Skeletal muscle satellite cell (primary cell): ENCODE measurements at regions not wholly inside any gene's neighbourhood (a gene's known extent, or its start where the extent isn't known, plus 50 kb on each side); places are given as distances from the start of the nearest gene placed in this dataset.

Source experiments
- H3K27me3 ChIP-seq: 2 replicates; pipeline ENCODE4 v1.7.0; 2013; ENCODE audit warnings: low read length; ENCODE audit not compliant: control insufficient read depth, insufficient read depth
- H3K36me3 ChIP-seq: 2 replicates; pipeline ENCODE4 v1.7.0; 2013; ENCODE audit warnings: mild to moderate bottlenecking, control low read depth, low read length; ENCODE audit not compliant: insufficient read depth
- H3K4me1 ChIP-seq: 2 replicates; pipeline ENCODE4 v1.7.0; 2013; ENCODE audit warnings: low read length; ENCODE audit not compliant: control insufficient read depth, insufficient read depth
- H3K4me2 ChIP-seq: 2 replicates; pipeline ENCODE4 v1.7.0; 2013; ENCODE audit warnings: mild to moderate bottlenecking, low read length
- H3K4me3 ChIP-seq: 2 replicates; pipeline ENCODE4 v1.7.0; 2013; ENCODE audit warnings: low read length
- H3K9ac ChIP-seq: 2 replicates; pipeline ENCODE4 v1.7.0; 2013; ENCODE audit warnings: mild to moderate bottlenecking, low read depth, low read length, moderate library complexity
- H3K9me3 ChIP-seq: replicated peaks from 2 replicates; pipeline ENCODE4 v1.7.0; 2013; ENCODE audit warnings: mild to moderate bottlenecking, control low read depth, low read length

- no peaks in the 10 kb centered on the region for H3K36me3 ChIP-seq
- H3K9ac ChIP-seq = no peak overlapping the region
- no peak overlapping the region for H3K4me3 ChIP-seq
- no peaks in the 10 kb centered on the region for H3K9me3 ChIP-seq
- no peaks in the 10 kb centered on the region for H3K4me1 ChIP-seq
- H3K27me3 ChIP-seq = no peaks in the 10 kb centered on the region
- no peak overlapping the region for H3K4me2 ChIP-seq
These were observed 303.8 kb upstream of the TRIB2 start for GRCh38 chr2:12412898-12413305.

GRCh38 chr2:12415536-12415935 lies 301.2 kb upstream of the TRIB2 start:
- Histone ChIP-seq H3K9me3 (no peaks in the 10 kb centered on the region), H3K9ac (no peak overlapping the region), H3K36me3 (no peaks in the 10 kb centered on the region), H3K4me3 (no peak overlapping the region), H3K4me1 (no peaks in the 10 kb centered on the region), H3K27me3 (no peaks in the 10 kb centered on the region), H3K4me2 (no peak overlapping the region)

- H3K27me3 ChIP-seq = no peaks in the 10 kb centered on the region
- H3K4me2 ChIP-seq = no peak overlapping the region
- H3K9me3 ChIP-seq = no peaks in the 10 kb centered on the region
- H3K4me3 ChIP-seq = no peak overlapping the region
- no peaks in the 10 kb centered on the region for H3K36me3 ChIP-seq
- H3K4me1 ChIP-seq = no peaks in the 10 kb centered on the region
- no peak overlapping the region for H3K9ac ChIP-seq
These were observed 300.1 kb upstream of the TRIB2 start for GRCh38 chr2:12416600-12416999.

GRCh38 chr2:12417786-12418185 lies 298.9 kb upstream of the TRIB2 start:
- Histone ChIP-seq H3K9me3 (no peaks in the 10 kb centered on the region), H3K27me3 (no peaks in the 10 kb centered on the region), H3K9ac (no peak overlapping the region), H3K36me3 (no peaks in the 10 kb centered on the region), H3K4me1 (no peaks in the 10 kb centered on the region), H3K4me3 (no peak overlapping the region), H3K4me2 (no peak overlapping the region)

DNA sequence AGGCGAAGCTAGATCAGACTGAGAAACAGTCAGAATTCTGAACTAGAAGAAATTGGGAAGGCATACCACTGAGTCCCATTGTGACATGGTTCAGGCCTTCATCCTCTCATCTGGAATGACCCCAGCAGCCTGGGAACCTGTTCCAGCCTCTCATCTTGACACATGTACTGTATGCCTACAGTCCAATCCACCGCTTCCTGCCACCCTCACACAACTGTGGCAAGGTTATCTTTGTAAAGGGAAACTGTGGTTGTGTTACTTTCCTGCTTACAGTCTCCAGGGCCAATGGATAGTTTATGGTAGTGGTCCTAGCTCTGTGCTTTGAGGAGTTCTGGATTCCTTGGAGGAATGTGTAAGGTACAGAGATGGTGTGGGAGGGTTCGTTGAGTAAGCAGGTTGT lies 296.9 kb upstream of the TRIB2 start:
- Histone ChIP-seq H3K4me3 (no peak overlapping the region), H3K9ac (no peak overlapping the region), H3K36me3 (no peaks in the 10 kb centered on the region), H3K4me2 (no peak overlapping the region), H3K4me1 (peaks cover 7% of the 10 kb centered on the region), H3K27me3 (no peaks in the 10 kb centered on the region), H3K9me3 (no peaks in the 10 kb centered on the region)

DNA sequence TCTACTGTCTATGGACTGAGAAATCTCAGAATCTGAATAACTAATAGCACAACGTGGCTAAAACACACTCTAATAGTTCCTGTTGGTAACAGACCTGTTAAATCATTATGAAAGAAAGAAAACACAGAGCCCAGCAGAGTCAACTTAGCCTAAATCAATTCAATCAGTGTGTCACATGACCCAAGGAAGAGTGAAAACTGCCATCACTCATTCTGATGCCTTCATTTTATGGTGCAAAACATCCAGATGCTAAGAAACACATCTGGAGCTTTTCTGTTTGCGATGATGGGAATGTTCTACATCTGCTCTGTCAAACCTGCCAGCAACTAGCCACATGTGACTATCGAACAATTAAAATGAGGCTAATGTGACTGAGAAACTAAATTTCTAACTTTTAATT lies 295.7 kb upstream of the TRIB2 start:
- Histone ChIP-seq H3K4me3 (no peak overlapping the region), H3K9ac (no peak overlapping the region), H3K36me3 (no peaks in the 10 kb centered on the region), H3K4me1 (peaks cover 8% of the 10 kb centered on the region), H3K4me2 (no peak overlapping the region), H3K27me3 (no peaks in the 10 kb centered on the region), H3K9me3 (no peaks in the 10 kb centered on the region)

GRCh38 chr2:12424219-12424618 lies 292.5 kb upstream of the TRIB2 start:
- Histone ChIP-seq H3K4me2 (no peak overlapping the region), H3K4me1 (peaks cover 17% of the 10 kb centered on the region), H3K27me3 (no peaks in the 10 kb centered on the region), H3K36me3 (no peaks in the 10 kb centered on the region), H3K9ac (no peak overlapping the region), H3K9me3 (no peaks in the 10 kb centered on the region), H3K4me3 (no peak overlapping the region)

GRCh38 chr2:12424809-12425208 lies 291.9 kb upstream of the TRIB2 start:
- no peak overlapping the region for H3K4me2 ChIP-seq
- H3K27me3 ChIP-seq = no peaks in the 10 kb centered on the region
- H3K9me3 ChIP-seq = no peaks in the 10 kb centered on the region
- H3K36me3 ChIP-seq = no peaks in the 10 kb centered on the region
- H3K9ac ChIP-seq = no peak overlapping the region
- H3K4me1 ChIP-seq = peaks cover 23% of the 10 kb centered on the region
- H3K4me3 ChIP-seq = no peak overlapping the region

- Histone ChIP-seq H3K4me1 (peaks cover 44% of the 10 kb centered on the region), H3K9me3 (no peaks in the 10 kb centered on the region), H3K4me2 (no peak overlapping the region), H3K9ac (no peak overlapping the region), H3K36me3 (no peaks in the 10 kb centered on the region), H3K4me3 (no peak overlapping the region), H3K27me3 (no peaks in the 10 kb centered on the region)
These were observed 288.4 kb upstream of the TRIB2 start for GRCh38 chr2:12428324-12428723.

- peaks cover 48% of the 10 kb centered on the region for H3K4me1 ChIP-seq
- H3K4me2 ChIP-seq = no peak overlapping the region
- no peaks in the 10 kb centered on the region for H3K36me3 ChIP-seq
- no peak overlapping the region for H3K4me3 ChIP-seq
- H3K9ac ChIP-seq = no peak overlapping the region
- H3K27me3 ChIP-seq = no peaks in the 10 kb centered on the region
- no peaks in the 10 kb centered on the region for H3K9me3 ChIP-seq
These were observed 287.9 kb upstream of the TRIB2 start for GRCh38 chr2:12428786-12429185.

DNA sequence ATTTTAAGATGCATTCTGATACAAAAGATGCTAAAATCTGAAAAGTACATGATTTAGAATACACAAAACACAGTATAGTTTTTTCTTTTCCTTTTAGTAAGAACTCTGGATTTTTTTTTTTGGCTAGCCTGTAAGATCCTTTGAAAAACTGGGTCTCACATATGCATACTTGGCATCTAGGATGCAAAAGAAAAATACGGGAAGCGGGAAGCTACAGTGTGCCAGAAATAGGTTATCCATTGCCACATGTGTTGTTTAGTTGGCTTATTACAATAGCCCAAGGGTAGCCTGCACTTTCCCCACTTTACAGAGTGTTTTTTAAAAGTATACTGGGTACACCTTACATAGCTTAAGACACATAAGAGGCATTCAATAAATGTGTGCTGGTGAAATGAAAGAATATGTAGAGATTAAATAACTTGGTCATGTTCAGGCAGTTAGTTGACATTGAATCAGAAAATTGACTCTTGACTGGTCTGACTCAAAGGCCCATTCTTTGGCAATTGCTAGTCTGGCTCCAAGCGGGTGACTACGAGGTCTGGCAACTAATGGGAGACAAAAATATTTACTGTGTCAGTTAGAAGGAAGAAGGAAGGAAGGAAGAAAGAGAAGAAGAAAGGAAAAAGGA lies 286.8 kb upstream of the TRIB2 start:
- Histone ChIP-seq H3K9me3 (no peaks in the 10 kb centered on the region), H3K36me3 (no peaks in the 10 kb centered on the region), H3K27me3 (no peaks in the 10 kb centered on the region), H3K9ac (no peak overlapping the region), H3K4me2 (no peak overlapping the region), H3K4me3 (no peak overlapping the region), H3K4me1 (peaks cover 41% of the 10 kb centered on the region)

DNA sequence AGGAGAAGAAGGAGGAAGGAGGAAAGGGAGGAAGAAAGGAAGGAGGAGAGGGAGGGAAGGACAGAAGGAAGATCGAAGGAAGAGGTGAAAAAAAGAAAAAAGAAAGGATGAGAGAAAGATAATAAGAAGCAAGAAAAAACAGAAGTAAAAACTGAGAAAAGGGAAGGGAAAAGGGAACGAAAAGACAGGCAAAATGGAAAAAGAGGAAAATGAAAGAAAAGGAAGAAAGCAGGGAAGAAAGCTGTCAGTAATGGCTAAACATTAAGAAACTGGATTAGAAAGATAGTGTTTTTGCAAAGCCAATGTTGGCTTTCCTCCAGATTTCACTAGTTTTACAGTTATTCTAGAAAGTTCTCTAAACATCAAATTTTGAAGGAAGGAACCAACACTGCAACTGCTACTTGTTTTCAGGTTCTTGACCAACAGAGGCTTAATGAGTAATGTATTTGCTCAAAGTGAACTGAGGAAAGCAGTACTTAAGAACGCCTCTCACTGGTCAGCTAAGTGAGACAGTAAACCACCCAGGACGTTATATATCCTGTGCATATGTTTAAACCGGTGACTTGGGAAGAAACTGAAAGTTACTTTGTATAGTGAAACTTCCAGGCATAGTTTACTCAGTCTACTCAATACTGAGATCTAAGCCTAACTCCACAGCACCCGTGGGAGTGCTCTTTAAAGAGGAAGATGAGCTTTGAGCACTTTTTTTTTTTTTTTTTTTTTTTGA lies 286.2 kb upstream of the TRIB2 start:
- Histone ChIP-seq H3K27me3 (no peaks in the 10 kb centered on the region), H3K9ac (no peak overlapping the region), H3K9me3 (no peaks in the 10 kb centered on the region), H3K4me1 (peaks cover 41% of the 10 kb centered on the region), H3K36me3 (no peaks in the 10 kb centered on the region), H3K4me2 (no peak overlapping the region), H3K4me3 (no peak overlapping the region)
